ENCODE measurements at regions not wholly inside any gene's neighbourhood (a gene's known extent, or its start where the extent isn't known, plus 50 kb on each side); places are given as distances from the start of the nearest gene placed in this dataset.
A peak's percentile ranks its signal among the peaks of the same experiment; 100 is the strongest.

GRCh38 chr1:110765640-110766335, 91.0 kb upstream of the KCNA3 start:
- DNase-seq (ENCODE audit: low read depth) = peak; percentile 23

- DNase-seq (ENCODE audit: low read depth) = no peak
These were observed 88.4 kb upstream of the KCNA3 start for GRCh38 chr1:110763149-110763548.

GRCh38 chr1:110760321-110760720, 85.6 kb upstream of the KCNA3 start:
- no peak for DNase-seq (ENCODE audit: low read depth)

- DNase-seq (ENCODE audit: low read depth) = no peak
These were observed 81.8 kb upstream of the KCNA3 start for GRCh38 chr1:110756506-110756905.

GRCh38 chr1:110752941-110753725, 78.4 kb upstream of the KCNA3 start:
- no peak for DNase-seq (ENCODE audit: low read depth)

GRCh38 chr1:110750562-110750961, 75.8 kb upstream of the KCNA3 start:
- DNase-seq (ENCODE audit: low read depth) = no peak

GRCh38 chr1:110749960-110750359, 75.2 kb upstream of the KCNA3 start:
- no peak for DNase-seq (ENCODE audit: low read depth)

- peak; percentile 20 for DNase-seq (ENCODE audit: low read depth)
These were observed 72.0 kb upstream of the KCNA3 start for GRCh38 chr1:110746644-110747259.

- no peak for DNase-seq (ENCODE audit: low read depth)
These were observed 68.7 kb upstream of the KCNA3 start for GRCh38 chr1:110743397-110743796.

GRCh38 chr1:110736900-110737605, 62.3 kb upstream of the KCNA3 start:
- DNase-seq (ENCODE audit: low read depth) = no peak

GRCh38 chr1:110734133-110734680, 59.5 kb upstream of the KCNA3 start:
- DNase-seq (ENCODE audit: low read depth) = no peak

GRCh38 chr1:110731529-110731928, 56.8 kb upstream of the KCNA3 start:
- no peak for DNase-seq (ENCODE audit: low read depth)

- no peak for DNase-seq (ENCODE audit: low read depth)
These were observed 53.8 kb upstream of the KCNA3 start for GRCh38 chr1:110728388-110729001.

- DNase-seq (ENCODE audit: low read depth) = no peak
These were observed 52.5 kb upstream of the KCNA3 start for GRCh38 chr1:110727246-110727645.

- no peak for DNase-seq (ENCODE audit: low read depth)
These were observed 52.0 kb upstream of the KCNA3 start for GRCh38 chr1:110726755-110727154.

Data from activated T-helper 9 cell treated with anti-CD3 and anti-CD28 coated beads, Interleukin-2, amount 50 U/mL, for 16 hours (primary cell).